ENCODE measurements at regions not wholly inside any gene's neighbourhood (a gene's known extent, or its start where the extent isn't known, plus 50 kb on each side); places are given as distances from the start of the nearest gene placed in this dataset.

- Mint-ChIP-seq H3K4me3 (no peak overlapping the region), H3K27me3 (ENCODE audit: insufficient read depth) (no peaks in the 10 kb centered on the region), H3K36me3 (ENCODE audit: low read depth) (no peaks in the 10 kb centered on the region), H3K27ac (no peak overlapping the region), H3K4me1 (ENCODE audit: low read depth) (no peaks in the 10 kb centered on the region), H3K9me3 (peaks cover 5% of the 10 kb centered on the region)
- intact Hi-C loops (cut with micrococcal nuclease) = no loop called here
- DNase-seq (ENCODE audit: low spot score) = no peak
Observed at GRCh38 chr16:5336941-5337340, 239.3 kb upstream of the EEF2KMT start.

DNA sequence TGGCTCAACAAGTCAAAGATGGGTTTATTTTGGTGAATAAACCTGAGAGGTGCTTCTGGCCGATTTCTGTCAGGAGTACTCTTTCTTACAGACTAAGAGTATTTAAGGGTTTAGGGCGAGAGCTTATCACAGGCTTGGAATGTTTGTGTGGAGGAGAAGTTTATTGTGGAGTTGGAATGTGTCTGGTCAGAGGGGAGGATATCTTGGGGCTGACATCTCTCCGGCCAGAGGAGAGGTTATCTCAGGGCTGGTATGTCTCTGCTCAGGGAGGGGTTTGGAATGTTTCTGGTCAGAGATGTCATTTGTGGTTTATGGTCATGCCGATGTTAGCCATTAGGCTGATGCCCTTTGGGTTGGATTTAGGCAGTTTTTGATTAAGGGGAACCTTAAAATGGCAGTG, 236.4 kb upstream of the EEF2KMT start:
- no peak for DNase-seq (ENCODE audit: low spot score)
- Mint-ChIP-seq H3K27me3 (ENCODE audit: insufficient read depth) (no peaks in the 10 kb centered on the region), H3K36me3 (ENCODE audit: low read depth) (no peaks in the 10 kb centered on the region), H3K4me3 (no peak overlapping the region), H3K4me1 (ENCODE audit: low read depth) (no peaks in the 10 kb centered on the region), H3K9me3 (peaks cover 9% of the 10 kb centered on the region), H3K27ac (no peak overlapping the region)
- intact Hi-C loops (cut with micrococcal nuclease) = no loop called here

DNA sequence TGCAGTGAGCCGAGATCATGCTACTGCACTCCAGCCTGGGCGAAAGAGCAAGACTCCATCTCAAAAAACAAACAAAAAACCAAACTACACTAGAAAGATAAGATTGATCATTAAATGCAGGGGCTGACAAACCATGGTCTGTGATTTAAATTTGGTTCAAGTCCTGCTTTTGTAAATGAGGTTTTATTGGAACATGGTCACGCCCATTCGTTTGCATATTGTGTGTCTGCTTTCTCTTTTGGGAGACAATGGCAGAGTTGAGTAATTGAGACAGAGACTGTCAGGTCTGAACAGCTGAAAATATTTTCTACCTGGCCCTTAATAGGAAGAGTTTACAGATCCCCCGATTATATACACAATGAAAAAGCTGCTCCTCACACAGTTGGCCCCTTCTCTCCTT, 235.5 kb upstream of the EEF2KMT start:
- no peaks in the 10 kb centered on the region for H3K4me1 Mint-ChIP-seq (ENCODE audit: low read depth)
- no peaks in the 10 kb centered on the region for H3K27me3 Mint-ChIP-seq (ENCODE audit: insufficient read depth)
- no peaks in the 10 kb centered on the region for H3K36me3 Mint-ChIP-seq (ENCODE audit: low read depth)
- intact Hi-C loops (cut with micrococcal nuclease) = no loop called here
- peaks cover 9% of the 10 kb centered on the region for H3K9me3 Mint-ChIP-seq
- H3K4me3 Mint-ChIP-seq = no peak overlapping the region
- H3K27ac Mint-ChIP-seq = no peak overlapping the region
- no peak for DNase-seq (ENCODE audit: low spot score)

DNA sequence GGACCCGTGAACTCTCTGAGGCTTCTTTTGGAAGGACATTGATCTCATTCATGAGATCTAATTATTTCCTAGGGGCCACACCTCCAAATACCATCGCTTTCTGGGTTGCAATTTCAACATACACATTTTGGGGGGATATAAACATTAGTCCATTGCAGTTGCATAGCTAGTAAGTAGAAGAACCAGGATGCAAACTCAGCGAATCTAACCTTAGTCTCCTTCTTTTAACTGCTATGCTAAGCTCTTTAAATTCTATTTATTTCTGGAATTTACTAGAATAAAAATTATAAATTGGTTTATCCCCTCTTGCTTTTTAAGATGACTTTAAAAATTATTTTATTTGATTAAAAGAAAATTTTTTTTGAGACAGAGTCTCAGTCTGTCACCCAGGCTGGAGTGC, 232.5 kb upstream of the EEF2KMT start:
- Mint-ChIP-seq H3K4me1 (ENCODE audit: low read depth) (no peaks in the 10 kb centered on the region), H3K4me3 (no peak overlapping the region), H3K27ac (no peak overlapping the region), H3K9me3 (peaks cover 9% of the 10 kb centered on the region), H3K36me3 (ENCODE audit: low read depth) (no peaks in the 10 kb centered on the region), H3K27me3 (ENCODE audit: insufficient read depth) (no peaks in the 10 kb centered on the region)
- intact Hi-C loops (cut with micrococcal nuclease) = no loop called here
- DNase-seq (ENCODE audit: low spot score) = no peak

GRCh38 chr16:5328546-5328945, 231.0 kb upstream of the EEF2KMT start:
- intact Hi-C loops (cut with micrococcal nuclease) = no loop called here
- Mint-ChIP-seq H3K27me3 (ENCODE audit: insufficient read depth) (no peaks in the 10 kb centered on the region), H3K27ac (no peak overlapping the region), H3K36me3 (ENCODE audit: low read depth) (no peaks in the 10 kb centered on the region), H3K4me1 (ENCODE audit: low read depth) (no peaks in the 10 kb centered on the region), H3K9me3 (peaks cover 9% of the 10 kb centered on the region), H3K4me3 (no peak overlapping the region)
- no peak for DNase-seq (ENCODE audit: low spot score)

GRCh38 chr16:5326395-5326794, 228.8 kb upstream of the EEF2KMT start:
- DNase-seq (ENCODE audit: low spot score) = no peak
- intact Hi-C loops (cut with micrococcal nuclease) = no loop called here
- Mint-ChIP-seq H3K4me3 (no peak overlapping the region), H3K9me3 (peaks cover 4% of the 10 kb centered on the region), H3K36me3 (ENCODE audit: low read depth) (no peaks in the 10 kb centered on the region), H3K4me1 (ENCODE audit: low read depth) (no peaks in the 10 kb centered on the region), H3K27me3 (ENCODE audit: insufficient read depth) (no peaks in the 10 kb centered on the region), H3K27ac (no peak overlapping the region)

DNA sequence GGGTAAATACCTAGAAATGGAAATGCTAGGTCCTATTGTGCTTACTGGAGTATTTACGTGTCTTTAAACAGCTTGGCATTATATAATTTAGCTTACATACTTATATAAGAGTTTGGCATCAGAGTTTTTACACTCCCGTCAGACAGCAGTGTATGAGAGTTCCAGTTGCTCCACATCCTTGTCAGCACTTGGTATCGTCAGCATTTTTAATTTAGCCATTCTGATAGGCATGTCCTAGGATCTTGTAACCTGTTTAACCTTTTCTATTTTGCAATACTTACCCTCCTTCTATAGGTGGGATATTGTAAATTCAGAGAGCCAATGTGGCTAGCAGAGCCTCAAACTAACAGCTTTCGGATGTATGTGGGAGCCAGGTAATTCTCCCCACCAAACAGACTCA, 228.3 kb upstream of the EEF2KMT start:
- Mint-ChIP-seq H3K4me1 (ENCODE audit: low read depth) (no peaks in the 10 kb centered on the region), H3K27me3 (ENCODE audit: insufficient read depth) (no peaks in the 10 kb centered on the region), H3K9me3 (no peaks in the 10 kb centered on the region), H3K36me3 (ENCODE audit: low read depth) (no peaks in the 10 kb centered on the region), H3K4me3 (no peak overlapping the region), H3K27ac (no peak overlapping the region)
- intact Hi-C loops (cut with micrococcal nuclease) = no loop called here
- DNase-seq (ENCODE audit: low spot score) = no peak

DNA sequence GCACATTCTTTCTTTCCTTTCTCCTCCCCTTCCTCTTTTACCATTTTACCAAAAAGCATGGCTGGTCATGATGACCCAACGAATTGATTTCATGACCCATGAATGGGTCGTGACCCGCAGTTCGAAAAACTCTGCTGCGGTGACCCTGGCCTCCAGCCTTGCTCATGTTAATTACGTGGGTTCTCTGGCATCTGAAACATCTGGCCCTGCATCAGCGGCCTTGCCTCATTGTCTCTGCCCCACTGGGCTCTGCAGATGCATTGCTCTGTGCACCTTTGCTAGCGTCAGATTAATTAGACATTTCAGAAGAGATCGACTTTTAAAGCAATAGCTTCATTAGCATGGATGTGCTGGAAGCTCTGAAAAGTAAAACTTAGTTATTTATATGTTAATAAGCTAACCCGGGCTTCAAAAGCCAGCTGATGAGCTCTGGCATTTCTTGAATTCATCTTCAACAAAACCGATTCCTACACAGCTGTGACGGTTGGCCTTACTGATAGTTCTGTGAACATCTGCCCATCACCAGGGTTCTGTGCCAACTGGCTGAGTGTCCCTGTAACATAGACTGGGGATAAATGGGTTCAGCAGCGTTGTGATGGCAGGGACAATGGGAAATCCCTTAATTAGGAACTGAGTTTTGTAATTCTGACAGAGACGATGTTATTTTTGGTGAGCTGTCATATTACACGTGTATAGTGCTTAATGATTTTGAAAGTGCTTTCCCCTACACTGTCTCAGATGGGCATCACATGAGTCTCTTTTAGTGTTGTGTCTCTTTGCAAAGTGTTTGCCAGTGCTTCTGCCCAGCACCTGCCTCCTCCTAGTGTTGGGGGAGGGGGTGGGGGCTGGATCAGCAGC, 225.9 kb upstream of the EEF2KMT start:
- Mint-ChIP-seq H3K27me3 (ENCODE audit: insufficient read depth) (no peaks in the 10 kb centered on the region), H3K4me1 (ENCODE audit: low read depth) (no peaks in the 10 kb centered on the region), H3K4me3 (no peak overlapping the region), H3K27ac (no peak overlapping the region), H3K36me3 (ENCODE audit: low read depth) (no peaks in the 10 kb centered on the region), H3K9me3 (no peaks in the 10 kb centered on the region)
- no peak for DNase-seq (ENCODE audit: low spot score)
- intact Hi-C loops (cut with micrococcal nuclease) = no loop called here

DNA sequence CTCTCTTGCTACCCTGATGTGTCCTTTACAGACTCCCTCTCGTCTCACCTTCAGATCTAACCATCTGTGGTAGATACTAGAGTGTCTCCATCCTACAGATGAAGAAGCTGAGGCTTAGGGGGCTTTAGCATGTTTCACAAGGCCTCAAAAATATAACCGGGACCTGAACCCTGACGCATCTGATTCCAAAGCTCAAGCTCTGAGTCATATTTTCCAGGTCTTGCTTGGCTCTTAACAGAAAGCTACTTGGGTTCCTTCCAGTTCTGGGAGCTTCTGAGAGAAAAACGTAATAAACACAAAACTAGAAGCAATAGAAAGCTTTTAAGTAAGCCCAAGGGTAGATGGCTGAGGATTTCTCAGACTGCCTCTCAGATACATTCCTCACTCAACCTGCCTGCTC, 224.3 kb upstream of the EEF2KMT start:
- no peak overlapping the region for H3K27ac Mint-ChIP-seq
- no peaks in the 10 kb centered on the region for H3K4me1 Mint-ChIP-seq (ENCODE audit: low read depth)
- H3K4me3 Mint-ChIP-seq = no peak overlapping the region
- no peak for DNase-seq (ENCODE audit: low spot score)
- H3K36me3 Mint-ChIP-seq (ENCODE audit: low read depth) = no peaks in the 10 kb centered on the region
- intact Hi-C loops (cut with micrococcal nuclease) = no loop called here
- H3K27me3 Mint-ChIP-seq (ENCODE audit: insufficient read depth) = no peaks in the 10 kb centered on the region
- no peaks in the 10 kb centered on the region for H3K9me3 Mint-ChIP-seq

DNA sequence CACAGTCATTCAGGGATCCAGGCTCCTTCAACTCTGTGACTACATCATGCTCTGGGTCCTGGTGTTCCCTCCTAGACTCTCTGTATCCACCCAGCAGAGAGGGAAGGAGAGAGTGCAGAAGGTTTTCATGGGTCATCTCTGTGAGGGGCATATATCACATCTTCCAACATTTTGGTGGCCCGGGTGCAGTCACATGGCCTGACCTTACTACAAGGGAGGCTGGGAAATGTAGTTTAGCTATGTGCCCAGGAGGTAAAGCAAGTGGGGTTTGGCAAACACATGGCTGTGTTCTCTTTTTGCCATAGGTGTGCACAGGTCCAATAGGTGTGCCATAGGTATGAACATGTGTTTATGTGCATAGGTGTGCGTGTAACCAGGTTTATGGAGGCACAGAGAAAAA, 222.2 kb upstream of the EEF2KMT start:
- Mint-ChIP-seq H3K4me1 (ENCODE audit: low read depth) (no peaks in the 10 kb centered on the region), H3K4me3 (no peak overlapping the region), H3K27ac (no peak overlapping the region), H3K27me3 (ENCODE audit: insufficient read depth) (no peaks in the 10 kb centered on the region), H3K36me3 (ENCODE audit: low read depth) (no peaks in the 10 kb centered on the region), H3K9me3 (no peaks in the 10 kb centered on the region)
- intact Hi-C loops (cut with micrococcal nuclease) = no loop called here
- DNase-seq (ENCODE audit: low spot score) = no peak

DNA sequence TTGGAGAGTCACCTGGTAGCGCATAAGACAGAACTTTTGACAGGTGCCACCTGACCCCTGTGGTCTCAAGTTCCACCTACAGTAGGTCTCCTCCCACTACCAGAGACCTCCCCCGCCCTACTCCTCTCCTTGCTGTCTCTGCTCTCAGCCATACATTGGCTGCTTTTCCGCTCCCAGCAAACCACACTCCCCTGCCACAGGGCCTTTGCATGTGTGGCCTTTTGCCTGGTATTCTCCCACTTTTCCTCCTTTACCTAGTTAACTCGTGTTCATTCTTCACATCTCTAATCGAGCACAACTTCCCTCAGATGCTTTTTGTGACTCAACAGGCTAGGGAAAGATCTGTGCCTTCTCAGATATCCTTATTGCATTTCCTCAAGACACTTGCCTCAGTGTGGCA, 218.3 kb upstream of the EEF2KMT start:
- H3K4me3 Mint-ChIP-seq = no peak overlapping the region
- no peak for DNase-seq (ENCODE audit: low spot score)
- no peaks in the 10 kb centered on the region for H3K36me3 Mint-ChIP-seq (ENCODE audit: low read depth)
- no peak overlapping the region for H3K27ac Mint-ChIP-seq
- intact Hi-C loops (cut with micrococcal nuclease) = no loop called here
- no peaks in the 10 kb centered on the region for H3K27me3 Mint-ChIP-seq (ENCODE audit: insufficient read depth)
- no peaks in the 10 kb centered on the region for H3K4me1 Mint-ChIP-seq (ENCODE audit: low read depth)
- H3K9me3 Mint-ChIP-seq = no peaks in the 10 kb centered on the region

DNA sequence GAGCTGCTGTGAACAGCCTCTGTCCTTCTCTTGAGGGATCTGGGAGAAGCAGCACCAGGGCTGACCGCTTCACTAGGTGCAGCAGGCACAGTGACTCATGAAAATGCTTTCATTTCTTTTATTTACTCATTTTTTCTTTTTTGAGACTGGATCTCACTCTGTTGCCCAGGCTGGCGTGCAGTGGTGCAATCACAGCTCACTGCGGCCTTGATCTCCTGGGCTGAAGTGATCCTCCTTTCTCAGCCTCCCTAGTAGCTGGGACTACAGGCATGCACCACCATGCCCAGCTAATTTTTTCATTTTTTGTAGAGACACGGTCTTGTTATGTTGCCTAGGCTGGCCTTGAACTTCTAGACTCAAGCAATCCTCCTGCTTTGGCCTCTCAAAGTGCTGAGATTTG, 216.8 kb upstream of the EEF2KMT start:
- intact Hi-C loops (cut with micrococcal nuclease) = no loop called here
- Mint-ChIP-seq H3K4me3 (no peak overlapping the region), H3K9me3 (no peaks in the 10 kb centered on the region), H3K27ac (no peak overlapping the region), H3K36me3 (ENCODE audit: low read depth) (no peaks in the 10 kb centered on the region), H3K27me3 (ENCODE audit: insufficient read depth) (no peaks in the 10 kb centered on the region), H3K4me1 (ENCODE audit: low read depth) (no peaks in the 10 kb centered on the region)
- DNase-seq (ENCODE audit: low spot score) = no peak

DNA sequence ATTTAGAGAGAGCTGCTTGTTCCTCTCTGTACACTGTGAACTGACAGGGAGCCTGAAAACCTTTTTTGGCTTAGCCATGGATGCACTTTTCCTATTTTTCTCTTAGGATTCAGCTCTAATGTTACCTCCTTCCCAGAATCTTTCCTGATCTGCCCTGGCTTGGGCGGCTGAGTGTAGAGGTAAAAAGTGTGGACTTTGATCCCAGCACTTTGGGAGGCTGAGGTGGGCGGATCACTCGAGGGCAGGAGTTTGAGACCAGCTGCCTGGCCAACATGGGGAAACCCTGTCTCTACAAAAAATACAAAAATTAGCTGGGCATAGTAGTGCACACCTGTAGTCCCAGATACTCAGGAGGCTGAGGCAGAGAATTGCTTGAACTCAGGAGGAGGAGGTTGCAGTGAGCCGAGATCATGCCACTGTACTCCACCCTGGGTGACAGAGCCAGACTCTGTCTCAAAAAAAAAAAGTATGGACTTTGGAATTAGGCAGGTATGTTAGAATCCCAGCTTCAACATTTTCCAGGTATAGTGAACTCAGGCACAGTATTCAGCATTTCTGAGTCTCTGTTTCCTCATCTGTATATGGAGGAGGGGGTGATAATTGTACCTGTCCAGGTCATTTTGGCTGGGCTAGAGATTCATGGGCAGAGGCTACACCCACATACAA, 212.5 kb upstream of the EEF2KMT start:
- no peak for DNase-seq (ENCODE audit: low spot score)

More for the DNA sequence above, 212.5 kb upstream of the EEF2KMT start:
- Mint-ChIP-seq H3K4me3 (no peak overlapping the region), H3K4me1 (ENCODE audit: low read depth) (no peaks in the 10 kb centered on the region), H3K36me3 (ENCODE audit: low read depth) (no peaks in the 10 kb centered on the region), H3K27me3 (ENCODE audit: insufficient read depth) (no peaks in the 10 kb centered on the region), H3K9me3 (no peaks in the 10 kb centered on the region), H3K27ac (no peak overlapping the region)
- intact Hi-C loops (cut with micrococcal nuclease) = no loop called here
